ENCODE measurements at regions not wholly inside any gene's neighbourhood (a gene's known extent, or its start where the extent isn't known, plus 50 kb on each side); places are given as distances from the start of the nearest gene placed in this dataset.

DNA sequence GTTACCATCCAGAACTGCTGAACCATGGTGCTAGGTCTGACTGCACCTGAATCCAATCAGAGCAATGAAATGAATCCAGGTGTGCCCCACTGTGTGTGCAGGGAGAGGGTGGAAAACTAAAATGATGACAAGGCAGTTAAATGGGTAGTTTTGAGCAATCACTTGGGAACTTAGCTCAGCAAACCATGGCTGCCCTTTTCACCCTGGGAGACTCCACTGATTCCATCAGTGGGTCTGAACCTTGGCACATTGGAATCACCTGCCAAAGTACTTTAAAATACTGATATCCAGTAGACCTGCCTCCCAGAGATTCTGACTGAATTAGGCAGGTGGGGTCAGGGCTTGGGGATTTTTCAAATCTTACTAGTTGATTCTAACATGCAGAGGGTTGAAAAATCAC lies 59.8 kb upstream of the USP3 start:
- Histone ChIP-seq H2AFZ (replicated peaks; ENCODE audit: low read length, poor library complexity) (no peak overlapping the region), H3K4me2 (ENCODE audit: low read depth, low read length) (no peak overlapping the region), H4K5ac (ENCODE audit: low read depth, low read length) (no peak overlapping the region), H4K91ac (ENCODE audit: insufficient read depth, low read depth, low read length) (no peak overlapping the region), H3K4me3 (ENCODE audit: insufficient read depth, low read depth, low read length) (no peak overlapping the region), H2BK15ac (ENCODE audit: low read depth, low read length) (no peak overlapping the region), H4K8ac (ENCODE audit: low read depth in 2 of 2, low read length in 2 of 2) (no peak overlapping the region), H2BK5ac (ENCODE audit: low read depth, low read length, poor library complexity, severe bottlenecking) (no peak overlapping the region), H3K9me1 (ENCODE audit: insufficient read depth, low read length) (no peaks in the 10 kb centered on the region), H3K23ac (ENCODE audit: low read depth, low read length) (no peak overlapping the region), H3K9ac (ENCODE audit: low read depth, low read length) (no peak overlapping the region), H3K14ac (replicated peaks; ENCODE audit: low read depth, low read length) (no peak overlapping the region), H4K20me1 (ENCODE audit: insufficient read depth, low read length) (no peaks in the 10 kb centered on the region), H3K18ac (ENCODE audit: low read depth, low read length) (no peak overlapping the region), H2AK9ac (replicated peaks; ENCODE audit: low read depth, low read length, poor library complexity) (no peak overlapping the region), H3K4me1 (ENCODE audit: control insufficient read depth, insufficient read depth, low read length) (peaks cover under 1% of the 10 kb centered on the region; the same call in 1 of the 2 replicates), H3K79me1 (ENCODE audit: low read depth in 1 of 2, low read length in 2 of 2) (no peaks in the 10 kb centered on the region), H3K36me3 (ENCODE audit: control insufficient read depth, insufficient read depth, low read length) (no peaks in the 10 kb centered on the region), H3K4ac (ENCODE audit: low read depth, low read length) (no peak overlapping the region), H2BK120ac (ENCODE audit: low read depth, low read length) (no peak overlapping the region), H3K27me3 (ENCODE audit: control insufficient read depth, insufficient read depth, low read length) (peaks cover 21% of the 10 kb centered on the region), H3K27ac (ENCODE audit: insufficient read depth, low read length) (no peak overlapping the region), H3K56ac (ENCODE audit: extremely low read depth, insufficient read depth, low read length) (no peak overlapping the region), H3K9me3 (ENCODE audit: control insufficient read depth, insufficient read depth, low read length) (no peaks in the 10 kb centered on the region), H2BK20ac (ENCODE audit: low read depth, low read length) (no peak overlapping the region), H2AK5ac (ENCODE audit: low read depth, low read length) (no peak overlapping the region)
- DNase-seq (no peak), ATAC-seq (ENCODE audit: low read depth) (no peak)
- intact Hi-C loops (cut with micrococcal nuclease): no loop called here
- dilution Hi-C loops (cut with HindIII; ENCODE audit: low sequenced_read_pairs, unreplicated experiment): no loop called here
- in situ Hi-C loops (cut with MboI; ENCODE audit: low sequenced_read_pairs): no loop called here
- BruUV-seq (replicated peaks): no TSS peak
- ChIA-PET POLR2A (ENCODE audit: unreplicated experiment) (interaction anchor here (0.6 kb wide), 1 partner anchor 392 kb away, joined by 4 read pairs; no protein-coding TSS in a partner anchor), CTCF (no interaction called here)
- TF ChIP-seq, protein P1, sequence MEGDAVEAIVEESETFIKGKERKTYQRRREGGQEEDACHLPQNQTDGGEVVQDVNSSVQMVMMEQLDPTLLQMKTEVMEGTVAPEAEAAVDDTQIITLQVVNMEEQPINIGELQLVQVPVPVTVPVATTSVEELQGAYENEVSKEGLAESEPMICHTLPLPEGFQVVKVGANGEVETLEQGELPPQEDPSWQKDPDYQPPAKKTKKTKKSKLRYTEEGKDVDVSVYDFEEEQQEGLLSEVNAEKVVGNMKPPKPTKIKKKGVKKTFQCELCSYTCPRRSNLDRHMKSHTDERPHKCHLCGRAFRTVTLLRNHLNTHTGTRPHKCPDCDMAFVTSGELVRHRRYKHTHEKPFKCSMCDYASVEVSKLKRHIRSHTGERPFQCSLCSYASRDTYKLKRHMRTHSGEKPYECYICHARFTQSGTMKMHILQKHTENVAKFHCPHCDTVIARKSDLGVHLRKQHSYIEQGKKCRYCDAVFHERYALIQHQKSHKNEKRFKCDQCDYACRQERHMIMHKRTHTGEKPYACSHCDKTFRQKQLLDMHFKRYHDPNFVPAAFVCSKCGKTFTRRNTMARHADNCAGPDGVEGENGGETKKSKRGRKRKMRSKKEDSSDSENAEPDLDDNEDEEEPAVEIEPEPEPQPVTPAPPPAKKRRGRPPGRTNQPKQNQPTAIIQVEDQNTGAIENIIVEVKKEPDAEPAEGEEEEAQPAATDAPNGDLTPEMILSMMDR (conservative IDR thresholded peaks at IDR 0.05; ENCODE audit: low read depth, low read length): no peak
- TF ChIP-seq RAD21 (IDR thresholded peaks at IDR 0.05; ENCODE audit: low read length): no peak
- TF ChIP-seq FOS (IDR thresholded peaks at IDR 0.05; ENCODE audit: low read depth, low read length): no peak
- TF ChIP-seq NFE2L2 (IDR thresholded peaks at IDR 0.05; ENCODE audit: low read depth, low read length): no peak
- TF ChIP-seq MAFK (IDR thresholded peaks at IDR 0.05; ENCODE audit: low read depth, low read length): peak; percentile 71
- TF ChIP-seq, protein P2, sequence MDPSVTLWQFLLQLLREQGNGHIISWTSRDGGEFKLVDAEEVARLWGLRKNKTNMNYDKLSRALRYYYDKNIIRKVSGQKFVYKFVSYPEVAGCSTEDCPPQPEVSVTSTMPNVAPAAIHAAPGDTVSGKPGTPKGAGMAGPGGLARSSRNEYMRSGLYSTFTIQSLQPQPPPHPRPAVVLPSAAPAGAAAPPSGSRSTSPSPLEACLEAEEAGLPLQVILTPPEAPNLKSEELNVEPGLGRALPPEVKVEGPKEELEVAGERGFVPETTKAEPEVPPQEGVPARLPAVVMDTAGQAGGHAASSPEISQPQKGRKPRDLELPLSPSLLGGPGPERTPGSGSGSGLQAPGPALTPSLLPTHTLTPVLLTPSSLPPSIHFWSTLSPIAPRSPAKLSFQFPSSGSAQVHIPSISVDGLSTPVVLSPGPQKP (IDR thresholded peaks at IDR 0.05; ENCODE audit: borderline replicate concordance, low read depth, low read length): no peak
